Right kidney (tissue), 1 donor: ENCODE measurements at regions not wholly inside any gene's neighbourhood (a gene's known extent, or its start where the extent isn't known, plus 50 kb on each side); places are given as distances from the start of the nearest gene placed in this dataset.

ENCODE experiments used
- DNase-seq: peaks from one replicate; pipeline ENCODE4 v3.0.0-alpha.2; 2016

DNA sequence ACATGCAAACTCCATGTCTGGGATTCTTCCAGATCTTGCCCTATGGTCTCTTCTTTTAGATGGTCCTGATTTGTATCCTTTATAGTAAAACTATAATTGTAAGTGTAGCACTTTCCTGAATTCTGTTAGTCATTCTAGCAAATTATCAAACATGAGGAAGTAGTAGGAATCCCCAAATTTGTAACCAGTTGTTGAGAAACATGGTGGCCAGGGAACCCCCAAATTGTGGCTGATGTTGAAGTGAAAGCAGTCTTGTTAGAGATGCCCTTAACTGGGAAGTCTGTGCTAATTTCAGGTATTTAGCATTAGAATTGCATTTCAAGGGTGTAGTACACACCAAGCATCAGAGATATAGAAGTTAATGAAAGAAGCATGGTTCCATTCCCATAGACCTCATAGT lies 180.4 kb upstream of the STT3B start:
- DNase-seq: no peak

DNA sequence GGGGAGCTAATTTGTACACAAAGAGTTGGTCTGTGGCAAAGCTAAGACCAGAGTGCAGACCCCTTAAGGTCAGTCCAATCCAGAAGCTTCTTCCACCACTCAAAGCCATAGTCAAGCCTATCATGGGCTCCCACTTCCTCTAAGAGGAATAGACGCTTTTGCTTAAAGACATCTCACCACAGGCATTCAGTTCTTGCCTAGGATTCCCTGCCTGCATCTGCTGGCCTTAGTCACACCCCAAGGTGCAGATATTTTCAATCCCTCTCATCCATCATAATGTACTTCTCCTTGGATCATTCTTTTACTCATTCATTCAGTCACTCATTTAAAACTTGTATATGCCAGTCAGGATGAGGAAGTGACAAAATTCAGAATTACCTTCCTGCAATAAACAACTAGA lies 179.6 kb upstream of the STT3B start:
- no peak for DNase-seq

DNA sequence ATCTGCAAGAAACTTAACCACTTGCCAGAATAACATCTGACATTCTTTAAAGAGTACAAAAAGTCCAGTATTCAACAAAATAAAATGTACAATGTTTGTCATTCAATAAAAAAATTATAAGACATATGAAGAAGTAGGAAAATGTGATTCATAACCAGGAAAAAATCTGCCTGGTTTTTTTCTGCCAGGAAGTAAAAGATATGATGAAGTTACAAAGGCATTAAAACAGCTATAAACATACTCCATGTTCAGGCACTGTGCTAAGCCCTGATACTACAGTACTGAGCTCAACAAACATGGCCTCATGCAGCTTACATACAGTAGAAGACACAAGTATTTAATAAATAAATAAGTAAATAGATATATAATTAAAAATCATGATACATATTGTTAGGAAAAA lies 178.4 kb upstream of the STT3B start:
- no peak for DNase-seq

DNA sequence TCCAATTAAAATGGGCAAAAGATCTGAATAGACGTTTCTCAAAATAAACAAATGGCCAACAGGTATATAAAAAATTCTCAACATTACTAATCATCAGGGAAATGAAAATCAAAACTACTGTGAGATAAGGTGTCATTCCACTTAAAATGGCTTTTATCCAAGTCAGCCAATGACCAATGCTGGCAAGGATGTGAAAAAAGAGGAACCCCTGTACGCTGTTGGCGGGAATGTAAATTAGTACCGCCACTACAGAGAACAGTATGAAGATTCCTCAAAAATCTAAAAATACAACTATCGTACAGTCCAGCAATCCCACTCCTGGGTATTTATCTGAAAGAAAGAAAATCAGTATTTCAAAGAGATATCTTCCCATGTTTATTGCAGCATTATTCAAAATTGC lies 176.9 kb upstream of the STT3B start:
- no peak for DNase-seq

DNA sequence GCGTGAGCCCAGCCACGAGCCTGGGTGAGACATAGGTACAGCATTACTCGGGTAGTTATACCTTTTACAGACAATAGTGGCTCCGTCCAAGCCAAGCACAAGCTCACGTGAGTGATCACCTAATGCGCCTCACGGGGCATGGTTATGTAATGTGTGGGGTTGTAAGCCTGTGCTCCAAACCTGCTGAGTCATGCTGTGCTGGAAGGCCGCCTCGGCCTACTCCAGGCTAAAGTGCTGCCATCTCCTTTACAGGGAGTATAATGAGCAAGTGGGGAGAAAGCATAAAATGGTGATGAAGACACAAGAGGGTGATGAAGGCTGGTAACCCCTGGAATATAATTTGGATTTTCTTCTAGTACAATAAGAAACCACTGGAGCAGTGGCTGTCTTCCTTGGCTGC lies 175.8 kb upstream of the STT3B start:
- DNase-seq: no peak

DNA sequence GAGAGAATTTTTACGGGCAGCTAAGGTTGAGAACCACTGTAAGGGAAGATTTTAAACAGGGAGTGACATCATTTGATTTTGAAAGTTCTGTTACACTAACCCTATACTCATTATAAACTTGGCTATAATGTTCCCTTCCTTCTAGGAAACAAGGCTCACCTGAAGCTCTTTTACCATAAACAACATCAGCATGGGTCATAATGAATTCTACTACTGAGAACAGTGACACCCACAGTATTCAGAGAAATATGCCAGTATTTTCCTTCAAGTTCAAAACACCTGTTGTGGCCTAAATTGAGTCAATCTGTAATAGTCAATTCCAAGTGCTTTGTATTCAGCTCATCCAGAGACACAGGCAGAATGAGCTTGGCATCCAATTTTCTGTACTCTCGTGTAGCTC lies 175.3 kb upstream of the STT3B start:
- DNase-seq: no peak

DNA sequence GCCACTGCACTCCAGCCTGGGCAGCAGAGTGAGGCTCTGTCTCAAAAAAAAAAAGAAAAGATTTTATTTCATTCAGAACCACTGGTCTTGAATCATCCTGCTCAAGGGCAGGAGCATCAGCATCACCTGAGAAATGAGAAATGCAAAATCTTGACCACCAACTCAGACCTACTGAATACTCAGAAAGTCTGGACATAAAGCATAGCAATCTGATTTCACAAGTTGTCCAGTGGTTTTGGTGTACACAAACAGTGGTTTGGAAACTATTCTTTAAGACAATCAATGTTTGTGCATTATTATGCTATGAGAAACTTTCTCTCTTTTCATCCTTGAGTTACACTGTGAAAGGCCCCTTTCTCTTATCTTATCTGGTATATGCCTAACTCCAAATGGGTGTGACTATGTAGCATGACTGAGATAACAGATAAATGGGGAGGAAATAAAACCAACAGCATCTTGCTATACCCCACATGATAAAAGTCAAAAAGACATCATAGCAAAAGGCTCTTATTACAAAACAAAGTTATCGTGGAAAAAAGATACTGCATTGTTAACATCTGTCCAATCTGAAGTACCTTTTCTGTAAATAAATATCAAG lies 174.2 kb upstream of the STT3B start:
- DNase-seq: no peak

DNA sequence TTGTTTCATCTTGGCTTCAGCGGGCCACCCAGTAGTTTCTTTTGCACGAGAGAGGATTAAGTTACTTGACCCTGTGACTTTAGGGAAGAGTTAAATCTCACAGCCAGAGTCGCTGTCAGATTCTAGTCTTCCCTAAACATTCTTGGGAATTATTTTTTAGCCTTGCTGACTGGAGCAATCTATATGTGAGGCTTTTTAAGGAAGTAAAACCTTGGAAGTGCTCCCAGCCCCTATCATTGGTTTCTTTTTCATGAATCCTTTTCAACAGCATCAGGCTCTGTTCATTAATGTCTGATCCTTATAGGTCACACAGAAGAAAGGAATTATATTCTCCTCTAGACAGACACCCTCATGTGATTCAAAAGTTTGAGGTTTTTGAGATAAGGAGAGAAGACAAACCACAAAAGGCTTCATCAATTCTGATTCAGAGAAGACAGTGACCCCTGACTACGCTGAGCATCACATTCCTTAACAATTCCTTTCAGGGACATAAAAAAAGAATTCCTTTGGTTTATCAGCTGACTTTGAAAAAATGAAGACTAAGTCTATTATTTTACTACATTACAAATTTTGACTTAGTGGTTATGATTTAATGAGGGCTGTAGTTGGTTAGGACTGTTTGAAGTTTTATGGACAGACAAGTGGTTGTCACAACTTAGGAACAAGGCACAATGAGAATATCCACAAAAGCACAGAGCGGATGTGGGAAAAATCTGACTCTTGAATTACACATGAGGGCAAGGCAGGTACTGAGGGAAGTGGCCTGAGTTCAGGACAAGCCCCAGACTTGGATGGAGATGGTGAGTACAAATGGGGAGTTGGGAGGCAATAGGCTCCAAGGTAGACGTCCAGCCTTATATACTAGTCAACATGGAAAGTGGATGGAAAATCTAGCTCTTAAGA lies 171.1 kb upstream of the STT3B start:
- peak; percentile 6 for DNase-seq

DNA sequence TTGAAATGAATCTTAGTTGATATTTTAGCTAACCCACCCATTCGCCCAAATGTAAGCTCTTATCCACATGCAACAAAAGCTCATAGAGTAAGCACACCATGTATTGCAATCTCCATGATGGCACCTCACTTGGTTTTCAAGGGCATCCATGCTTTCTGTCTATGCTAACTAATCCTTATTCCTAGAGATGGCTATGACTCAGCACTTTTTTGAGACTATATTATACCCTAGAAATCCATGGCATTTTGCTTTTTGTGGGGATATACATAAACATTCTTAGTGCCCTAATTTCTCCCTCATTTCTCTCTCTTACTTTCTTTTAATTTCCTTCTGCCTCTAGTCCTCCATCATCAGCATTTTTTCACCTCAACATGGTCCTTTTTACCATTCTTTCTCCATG lies 168.5 kb upstream of the STT3B start:
- no peak for DNase-seq

DNA sequence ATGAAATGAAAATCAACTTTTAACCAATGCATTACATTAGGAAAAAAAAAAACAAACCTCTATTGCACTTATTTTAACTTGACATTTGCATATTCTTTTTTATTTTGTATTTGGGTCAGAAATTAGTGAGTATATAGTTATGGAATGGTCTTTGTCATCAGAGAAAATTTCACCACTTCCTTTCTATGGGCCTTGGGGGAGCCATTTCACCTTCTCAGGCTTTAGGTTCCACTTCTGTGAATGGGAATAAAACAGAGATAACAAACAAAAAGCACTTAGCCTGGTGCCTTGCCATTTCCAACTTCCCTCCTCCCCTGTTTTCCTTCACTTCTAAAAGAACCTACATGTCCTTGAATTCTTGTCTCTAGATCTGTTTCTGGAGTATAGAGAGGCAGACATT lies 168.0 kb upstream of the STT3B start:
- DNase-seq: no peak

DNA sequence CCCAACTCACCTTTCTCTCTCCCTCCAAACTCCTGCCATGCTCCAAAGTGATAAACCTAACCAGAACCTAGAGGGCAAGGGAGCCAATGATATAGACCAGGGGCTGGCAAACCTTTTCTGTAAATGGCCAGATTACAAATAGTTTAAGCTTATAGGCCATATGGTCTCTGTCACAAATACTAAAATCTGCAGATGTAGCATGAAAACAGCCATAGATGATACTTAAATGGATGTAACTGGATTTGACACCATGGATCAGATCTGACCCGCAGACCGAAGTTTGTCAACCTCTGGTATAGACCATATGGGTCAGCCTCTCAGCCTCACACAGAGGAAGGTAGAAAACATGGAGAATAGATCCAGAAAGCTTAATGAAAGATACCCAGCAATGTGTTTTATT lies 165.2 kb upstream of the STT3B start:
- DNase-seq: no peak

DNA sequence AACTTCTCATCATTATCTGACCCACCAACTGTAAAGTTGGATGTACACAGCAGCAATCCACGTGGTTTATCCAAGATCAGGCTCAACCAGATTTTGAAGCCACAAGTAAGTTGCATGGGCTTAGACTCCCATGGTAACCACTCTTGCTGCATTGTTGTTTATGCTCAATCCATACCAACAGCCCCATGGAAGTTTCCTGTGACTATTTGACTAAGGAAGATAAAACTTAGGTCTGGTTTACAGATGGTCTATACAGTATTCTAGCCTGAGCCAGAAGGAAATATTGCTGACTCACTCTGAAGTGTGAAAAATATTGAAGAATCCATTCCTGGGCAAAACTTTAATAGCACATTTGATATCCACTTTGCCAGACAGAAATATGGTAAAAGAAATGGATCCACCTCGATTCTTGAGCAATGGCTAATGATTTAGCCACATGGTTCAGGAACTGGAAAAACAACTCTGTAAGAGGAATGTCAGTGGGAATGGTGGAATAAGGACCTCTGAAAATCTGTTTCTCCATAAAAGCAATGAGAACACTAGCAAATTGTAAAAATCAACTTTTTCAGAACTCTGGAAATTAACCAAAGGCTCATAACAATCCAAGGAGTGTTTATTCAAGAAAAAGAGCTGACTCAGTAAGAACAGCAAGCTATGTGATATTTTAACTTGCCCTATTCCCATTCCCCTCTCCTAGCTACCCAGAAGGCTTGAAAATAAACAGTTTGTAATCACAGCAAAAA lies 162.9 kb upstream of the STT3B start:
- no peak for DNase-seq

DNA sequence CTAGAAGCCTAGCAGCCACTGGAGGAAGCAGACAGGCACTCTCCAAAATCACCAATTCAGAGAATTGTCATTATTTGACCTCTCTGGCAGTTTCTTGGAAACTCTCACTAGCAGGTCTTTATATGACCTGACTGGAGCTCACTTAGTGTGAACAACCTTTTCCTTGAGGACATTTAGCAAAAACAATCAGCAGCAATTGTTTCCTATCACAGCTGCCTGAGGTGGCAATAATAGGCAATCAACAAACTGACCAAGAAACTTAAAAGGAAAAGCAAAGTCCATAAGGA lies 162.4 kb upstream of the STT3B start:
- DNase-seq: no peak

DNA sequence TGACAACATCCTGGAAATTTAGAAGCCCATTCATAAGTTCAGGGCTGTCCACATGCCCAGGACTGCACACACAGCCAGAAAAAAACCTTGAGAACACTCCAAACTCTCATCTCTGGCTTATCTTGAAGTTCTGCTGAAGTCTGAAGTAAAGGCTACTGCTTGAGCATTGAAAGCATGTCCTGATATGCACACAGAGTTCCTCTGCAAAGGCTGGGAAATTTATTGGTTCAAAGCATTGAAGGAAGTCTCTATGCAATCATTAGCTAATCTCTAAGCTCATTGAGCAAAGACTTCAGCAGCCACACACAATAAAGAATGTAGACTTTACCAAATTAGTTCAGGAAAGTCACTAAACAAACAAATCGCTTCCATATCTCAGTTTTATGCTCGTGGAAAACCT lies 162.0 kb upstream of the STT3B start:
- DNase-seq: no peak

DNA sequence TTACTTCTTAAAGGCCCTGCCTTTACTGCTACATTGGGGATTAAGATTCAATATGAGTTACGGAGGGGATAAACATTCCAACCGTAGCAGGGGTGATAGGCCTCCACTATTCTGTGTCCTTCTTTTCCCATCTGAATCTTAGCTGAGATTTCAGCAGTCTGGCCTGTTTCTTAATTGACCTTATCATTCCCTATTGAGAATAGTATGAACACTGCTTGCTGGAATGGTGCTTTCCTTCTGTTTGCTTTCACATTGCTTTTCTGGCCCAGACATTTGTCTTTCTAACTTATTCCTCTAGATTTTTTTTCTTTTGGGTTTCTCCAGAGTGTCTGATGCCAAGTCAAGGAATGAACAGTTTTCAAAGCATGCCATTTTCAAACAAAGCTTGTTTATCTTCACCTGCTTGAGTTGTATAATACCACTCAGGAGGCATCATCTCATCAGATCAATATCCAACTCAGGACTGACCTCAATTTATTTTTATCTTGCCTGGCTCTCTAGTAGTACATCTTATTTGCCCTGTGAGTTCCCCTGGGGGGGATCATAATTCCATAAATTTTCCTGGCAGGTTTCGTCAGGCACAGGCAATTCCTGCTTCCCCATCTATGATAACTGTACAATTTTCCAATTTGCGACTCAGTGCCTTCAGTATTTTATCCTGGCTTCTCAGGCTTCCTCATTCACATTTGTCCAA lies 161.1 kb upstream of the STT3B start:
- no peak for DNase-seq

DNA sequence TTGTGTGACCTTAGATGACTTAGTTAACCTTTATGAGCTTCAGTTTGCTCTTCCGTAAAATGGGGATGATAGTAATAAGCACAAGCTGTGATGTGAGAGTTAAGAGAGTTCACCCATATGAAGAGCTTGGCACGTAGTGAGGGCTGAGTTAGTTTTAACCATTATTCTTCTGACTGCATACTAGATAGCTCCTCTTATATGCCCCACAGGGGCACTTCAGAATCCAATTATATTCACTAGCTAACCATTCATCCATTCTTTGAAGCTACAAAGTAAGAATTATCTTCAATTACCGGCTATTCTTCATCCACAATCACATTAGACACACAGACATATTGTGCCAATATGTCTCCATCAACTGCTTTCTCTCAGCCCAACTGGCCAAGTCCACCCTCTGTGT lies 159.0 kb upstream of the STT3B start:
- DNase-seq: no peak

DNA sequence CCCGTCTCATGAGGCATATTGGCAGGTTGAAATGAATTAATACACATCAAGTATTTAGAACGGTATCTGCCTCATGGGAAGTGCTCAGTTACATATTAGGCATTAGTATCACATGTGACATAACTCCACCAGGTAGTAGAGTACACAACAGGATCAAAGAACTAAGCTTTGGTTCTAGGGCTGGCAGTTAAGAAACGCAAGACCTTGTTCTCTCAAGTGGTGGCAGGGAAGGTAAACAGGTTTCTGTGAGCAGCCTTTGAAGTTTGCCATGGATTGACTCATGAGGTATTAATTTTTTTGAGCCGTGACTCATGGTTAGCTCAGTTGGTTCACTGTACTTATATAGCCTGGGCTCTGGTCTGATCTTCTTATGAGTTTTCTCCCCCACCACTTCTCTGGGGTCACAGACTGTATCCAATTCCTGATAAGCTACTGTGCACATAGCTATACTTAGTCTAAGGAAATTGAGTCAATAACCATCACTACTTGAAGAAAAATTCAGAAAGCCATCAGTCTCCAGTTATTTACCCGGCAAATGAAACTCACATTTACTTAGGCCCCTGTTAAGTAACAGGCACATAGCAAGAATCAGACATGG lies 155.6 kb upstream of the STT3B start:
- no peak for DNase-seq

DNA sequence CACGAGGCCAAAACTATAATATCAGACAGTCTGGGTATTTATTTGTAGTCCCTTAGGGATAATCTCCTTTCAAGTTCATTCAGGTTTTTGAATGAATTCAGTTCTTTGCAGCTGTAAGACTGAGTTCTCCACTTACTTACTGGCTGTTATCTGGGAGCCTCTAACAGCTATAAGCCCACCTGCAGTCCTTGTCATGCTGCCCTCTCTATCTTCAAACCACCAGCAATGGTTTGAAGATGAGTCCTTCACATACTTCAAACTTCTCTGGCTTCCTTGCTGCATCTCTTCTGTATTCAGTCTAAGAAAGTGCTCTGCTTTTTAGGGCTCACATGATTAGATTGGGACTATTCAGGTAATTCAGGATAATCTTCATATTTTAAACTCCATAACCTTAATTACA lies 154.5 kb upstream of the STT3B start:
- no peak for DNase-seq

DNA sequence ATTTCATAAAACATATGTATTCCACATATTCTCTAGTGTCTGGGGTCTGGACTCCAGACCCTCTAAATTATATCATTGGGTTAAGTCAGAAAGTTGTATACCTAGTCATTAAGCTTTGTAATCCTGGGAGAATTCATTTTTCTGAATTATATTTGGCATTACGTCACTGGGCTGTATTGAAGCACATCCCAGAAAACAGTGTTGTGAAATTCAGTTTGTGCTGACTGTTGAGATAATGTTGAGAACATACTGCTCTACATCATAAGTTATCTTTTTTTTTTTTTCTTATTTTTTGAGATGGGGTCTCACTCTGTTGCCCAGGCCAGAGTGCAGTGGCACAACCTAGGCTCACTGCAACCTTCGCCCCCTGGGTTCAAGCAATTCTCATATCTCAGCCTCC lies 153.1 kb upstream of the STT3B start:
- no peak for DNase-seq

DNA sequence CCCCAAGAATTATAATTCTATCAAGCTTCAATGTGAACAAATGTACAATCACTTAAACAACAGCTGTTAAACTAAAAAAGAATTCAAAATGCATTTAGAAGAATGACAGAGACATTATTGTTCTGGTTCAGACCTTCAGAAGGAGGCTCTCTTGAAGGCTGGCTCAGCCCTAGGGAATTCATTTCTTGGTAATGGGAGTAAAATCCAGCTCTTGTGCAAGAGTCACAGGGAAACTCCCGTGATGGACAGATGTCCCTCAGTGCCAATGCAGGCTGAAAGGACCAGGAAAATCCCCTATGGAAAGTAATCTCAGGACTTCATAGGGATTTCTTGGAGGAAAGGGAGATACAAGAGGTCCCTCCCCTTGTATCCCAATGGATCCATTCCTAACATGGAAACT lies 149.9 kb upstream of the STT3B start:
- DNase-seq: no peak

DNA sequence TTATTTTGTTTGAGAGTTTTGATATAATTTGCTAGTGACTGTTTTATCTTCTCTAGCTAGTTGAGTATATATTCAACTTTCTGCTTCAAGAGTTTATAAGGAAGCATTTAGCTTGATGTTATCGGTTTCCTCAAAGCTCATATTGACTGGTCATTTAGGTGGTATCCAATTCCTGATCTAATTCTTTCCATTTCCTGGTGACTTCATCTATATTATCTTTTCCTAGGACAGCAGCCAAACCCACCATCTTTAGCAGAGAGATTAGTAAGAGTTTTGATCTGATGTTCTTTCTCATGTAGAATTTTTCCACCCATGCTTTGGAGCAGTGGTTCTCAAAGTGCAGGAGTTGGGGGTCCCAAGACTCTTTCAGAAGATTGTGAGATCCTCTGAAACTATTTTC lies 148.6 kb upstream of the STT3B start:
- no peak for DNase-seq

DNA sequence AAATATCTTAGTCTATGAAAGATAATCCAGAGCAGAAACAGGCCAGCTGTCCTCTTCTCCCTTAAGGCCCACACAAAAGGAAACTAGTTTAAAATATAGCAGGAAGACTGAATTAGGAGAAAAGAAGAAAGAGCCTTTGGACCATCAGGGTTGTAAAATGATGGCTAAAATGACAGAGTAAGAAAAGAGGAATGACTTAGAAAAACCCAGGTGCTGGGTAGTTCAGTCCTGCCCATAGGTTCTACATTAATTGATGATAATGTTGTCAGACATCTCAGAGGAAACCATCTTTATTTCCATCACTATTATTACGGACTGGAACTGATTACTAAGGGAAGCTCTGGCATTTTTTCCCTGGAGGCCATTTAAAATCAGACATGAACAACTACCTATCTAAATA lies 142.8 kb upstream of the STT3B start:
- DNase-seq: no peak

DNA sequence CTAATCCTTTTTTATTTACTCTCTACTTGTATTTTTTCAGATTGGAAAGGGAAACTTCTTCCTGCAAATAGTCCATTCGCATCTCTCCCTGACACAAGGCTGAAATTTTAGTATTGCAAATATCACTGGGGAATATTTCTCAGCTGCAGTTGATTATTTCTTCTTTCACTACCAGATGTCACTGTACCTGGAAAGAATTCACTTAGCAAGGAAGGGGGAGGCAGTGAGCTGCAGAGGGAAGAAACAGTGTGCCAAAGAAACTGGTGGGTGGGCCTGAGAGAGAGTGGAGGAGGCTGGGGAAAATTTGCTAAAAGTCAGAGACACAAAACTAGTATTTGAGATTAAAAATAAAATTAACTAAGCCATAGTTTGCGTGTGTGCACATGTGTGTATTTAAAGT lies 142.3 kb upstream of the STT3B start:
- no peak for DNase-seq
